Gastrocnemius medialis (tissue), 4 donors: ENCODE measurements at regions not wholly inside any gene's neighbourhood (a gene's known extent, or its start where the extent isn't known, plus 50 kb on each side); places are given as distances from the start of the nearest gene placed in this dataset.

Experiments
- ATAC-seq, 2 donors: fragments of 150-250 bp; one replicate each; pipeline ENCODE4 v1.9.1; 2016
- DNase-seq, 2 donors: peaks; one replicate each; pipeline ENCODE4 v3.0.0-alpha.2; 2019
- H3K27ac ChIP-seq, 4 donors: fragments of 200-600 bp; sonication (generic); 1 replicate in 1 of 4; 2 replicates in 3 of 4; pipeline ENCODE4 v1.5.1; 2016 to 2018; ENCODE audit warnings: mild to moderate bottlenecking in 2 of 4, moderate library complexity in 1 of 4
- H3K27me3 ChIP-seq, 3 donors: fragments of 200-600 bp; sonication (generic) in 2 of 3; 1 replicate in 1 of 3; 2 replicates in 2 of 3; pipeline versions ENCODE4 v1.5.1 to v1.6.0; 2016 to 2019; ENCODE audit warnings: mild to moderate bottlenecking in 1 of 3, moderate library complexity in 1 of 3
- H3K36me3 ChIP-seq, 2 donors: fragments of 200-600 bp; sonication (generic) in 1 of 2; one replicate each; pipeline ENCODE4 v1.5.1; 2017 to 2018
- H3K4me1 ChIP-seq, 2 donors: fragments of 200-600 bp; sonication (generic) in 1 of 2; one replicate each; pipeline ENCODE4 v1.5.1; 2016 to 2017; ENCODE audit warnings: mild to moderate bottlenecking in 2 of 2
- H3K4me3 ChIP-seq, 4 donors: fragments of 200-600 bp; sonication (generic) in 3 of 4; 1 replicate in 1 of 4; 2 replicates in 3 of 4; pipeline ENCODE4 v1.5.1; 2016 to 2019; ENCODE audit warnings: mild to moderate bottlenecking in 2 of 4
- H3K9me3 ChIP-seq, 3 donors: fragments of 200-600 bp; sonication (generic) in 2 of 3; 1 replicate in 1 of 3; 2 replicates in 2 of 3; pipeline ENCODE4 v1.5.1; 2016 to 2019
- POLR2A ChIP-seq, 2 donors: fragments of 450-650 bp; IDR thresholded peaks; one replicate each; pipeline ENCODE4 v1.6.1; 2017; ENCODE audit warnings: antibody characterized with exemption in 2 of 2, mild to moderate bottlenecking in 2 of 2, moderate library complexity in 2 of 2
- in situ Hi-C, 4 donors: fragments of 200-750 bp; cut with MboI; loops; one replicate each; pipeline versions ENCODE4 v1.15.0 to v1.8.0; 2017; ENCODE audit warnings: low sequenced_read_pairs in 4 of 4
- intact Hi-C: fragments of 100-400 bp; cut with DNase I; formaldehyde crosslinking; loops from one replicate; pipeline ENCODE4 v1.15.1; 2023; ENCODE audit warnings: low total_unique reads
- TF ChIP-seq, protein P1 (sequence below), 5 experiments: fragments of 450-650 bp in 3 of 5; fragments of 200-600 bp in 2 of 5; sonication (generic) in 2 of 5; IDR thresholded peaks in 4 of 5; conservative IDR thresholded peaks in 1 of 5; 1 replicate in 4 of 5; 2 replicates in 1 of 5; pipeline ENCODE4 v1.5.1; 2016 to 2019; ENCODE audit warnings: antibody characterized with exemption in 5 of 5, mild to moderate bottlenecking in 3 of 5, moderate library complexity in 3 of 5

DNA sequence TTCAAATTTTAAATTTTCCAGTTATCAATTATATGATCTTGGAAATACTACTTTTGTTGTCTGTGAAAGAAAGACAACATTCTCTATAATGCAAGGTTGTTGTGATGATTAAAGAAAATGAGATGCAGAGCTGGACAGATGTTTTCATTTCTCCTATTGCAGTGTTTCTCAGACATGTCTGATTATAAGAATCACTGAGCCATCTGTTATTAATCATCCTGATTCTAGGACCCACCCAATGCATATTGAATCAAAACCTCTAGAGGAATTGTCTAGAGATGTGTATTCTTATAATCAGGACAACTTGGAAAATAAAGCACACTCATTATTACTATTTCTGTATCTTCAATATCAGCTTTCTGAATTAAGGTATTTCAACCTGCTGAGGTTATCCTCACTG, 121.1 kb upstream of the ASTN2 start:
- ATAC-seq (no peak), DNase-seq (no peak)
- Histone ChIP-seq H3K27me3 (no peaks in the 10 kb centered on the region), H3K27ac (no peak overlapping the region), H3K4me3 (no peak overlapping the region), H3K36me3 (no peaks in the 10 kb centered on the region), H3K4me1 (no peaks in the 10 kb centered on the region), H3K9me3 (no peaks in the 10 kb centered on the region)
- intact Hi-C loops, result no loop called here
- TF ChIP-seq, protein P1, sequence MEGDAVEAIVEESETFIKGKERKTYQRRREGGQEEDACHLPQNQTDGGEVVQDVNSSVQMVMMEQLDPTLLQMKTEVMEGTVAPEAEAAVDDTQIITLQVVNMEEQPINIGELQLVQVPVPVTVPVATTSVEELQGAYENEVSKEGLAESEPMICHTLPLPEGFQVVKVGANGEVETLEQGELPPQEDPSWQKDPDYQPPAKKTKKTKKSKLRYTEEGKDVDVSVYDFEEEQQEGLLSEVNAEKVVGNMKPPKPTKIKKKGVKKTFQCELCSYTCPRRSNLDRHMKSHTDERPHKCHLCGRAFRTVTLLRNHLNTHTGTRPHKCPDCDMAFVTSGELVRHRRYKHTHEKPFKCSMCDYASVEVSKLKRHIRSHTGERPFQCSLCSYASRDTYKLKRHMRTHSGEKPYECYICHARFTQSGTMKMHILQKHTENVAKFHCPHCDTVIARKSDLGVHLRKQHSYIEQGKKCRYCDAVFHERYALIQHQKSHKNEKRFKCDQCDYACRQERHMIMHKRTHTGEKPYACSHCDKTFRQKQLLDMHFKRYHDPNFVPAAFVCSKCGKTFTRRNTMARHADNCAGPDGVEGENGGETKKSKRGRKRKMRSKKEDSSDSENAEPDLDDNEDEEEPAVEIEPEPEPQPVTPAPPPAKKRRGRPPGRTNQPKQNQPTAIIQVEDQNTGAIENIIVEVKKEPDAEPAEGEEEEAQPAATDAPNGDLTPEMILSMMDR (IDR thresholded peaks at IDR 0.05 in 4 of 5, conservative IDR thresholded peaks at IDR 0.05 in 1 of 5), result no peak
- TF ChIP-seq POLR2A (IDR thresholded peaks at IDR 0.05), result no peak
- in situ Hi-C loops, result no loop called here

DNA sequence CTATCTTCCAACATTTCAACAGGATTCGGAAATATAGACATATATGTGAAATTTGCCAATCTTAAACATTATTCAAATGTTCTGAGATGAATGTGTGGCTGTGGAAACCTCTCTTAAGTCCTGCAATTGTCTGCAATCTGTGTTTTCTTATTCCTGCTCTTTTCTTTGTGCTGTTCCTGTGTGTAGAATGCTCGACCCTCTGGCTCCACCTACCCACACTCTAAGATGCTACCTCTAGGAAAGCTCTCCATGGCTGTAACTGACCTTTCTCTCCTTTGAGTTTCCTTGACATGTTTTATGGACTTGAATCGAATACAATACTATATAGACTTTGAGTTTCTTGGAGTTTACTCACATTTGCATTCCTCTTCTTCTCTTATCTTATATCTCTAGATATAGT, 120.6 kb upstream of the ASTN2 start:
- DNase-seq, result no peak
- intact Hi-C loops (no loop called here), in situ Hi-C loops (no loop called here)
- Histone ChIP-seq H3K4me1 (no peaks in the 10 kb centered on the region), H3K27me3 (no peaks in the 10 kb centered on the region), H3K9me3 (no peaks in the 10 kb centered on the region), H3K4me3 (no peak overlapping the region), H3K27ac (no peak overlapping the region), H3K36me3 (no peaks in the 10 kb centered on the region)
- ATAC-seq, result no peak
- TF ChIP-seq POLR2A (IDR thresholded peaks at IDR 0.05), result no peak
- TF ChIP-seq, protein P1 (IDR thresholded peaks at IDR 0.05 in 4 of 5, conservative IDR thresholded peaks at IDR 0.05 in 1 of 5), result no peak

DNA sequence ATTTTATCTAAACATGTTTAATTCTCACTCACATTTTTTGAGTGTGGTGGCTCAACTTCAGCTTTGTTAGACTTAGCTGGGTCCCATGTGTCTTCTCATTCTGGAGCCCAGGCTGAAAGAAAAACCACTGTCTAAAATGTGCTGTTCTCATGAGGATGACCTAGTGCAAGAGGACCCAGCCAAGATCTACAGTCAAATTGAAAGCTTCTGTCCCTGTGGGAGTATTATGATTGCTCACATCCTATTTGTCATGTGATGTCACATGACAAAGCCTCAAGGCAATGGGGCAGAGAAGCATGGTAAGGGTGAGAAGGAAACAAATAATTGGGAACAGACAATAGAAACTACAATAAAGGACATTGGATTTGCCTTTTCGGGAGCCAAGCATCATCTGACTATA, 113.4 kb upstream of the ASTN2 start:
- in situ Hi-C loops (no loop called here), intact Hi-C loops (no loop called here)
- TF ChIP-seq, protein P1 (IDR thresholded peaks at IDR 0.05 in 4 of 5, conservative IDR thresholded peaks at IDR 0.05 in 1 of 5), result no peak
- no peak for TF ChIP-seq POLR2A (IDR thresholded peaks at IDR 0.05)
- Histone ChIP-seq H3K9me3 (peaks cover 0 to 2% (median 0%) of the 10 kb centered on the region in 3 donors), H3K4me1 (no peaks in the 10 kb centered on the region), H3K27me3 (no peaks in the 10 kb centered on the region), H3K27ac (no peak overlapping the region), H3K4me3 (no peak overlapping the region), H3K36me3 (no peaks in the 10 kb centered on the region)
- ATAC-seq (no peak), DNase-seq (no peak)

DNA sequence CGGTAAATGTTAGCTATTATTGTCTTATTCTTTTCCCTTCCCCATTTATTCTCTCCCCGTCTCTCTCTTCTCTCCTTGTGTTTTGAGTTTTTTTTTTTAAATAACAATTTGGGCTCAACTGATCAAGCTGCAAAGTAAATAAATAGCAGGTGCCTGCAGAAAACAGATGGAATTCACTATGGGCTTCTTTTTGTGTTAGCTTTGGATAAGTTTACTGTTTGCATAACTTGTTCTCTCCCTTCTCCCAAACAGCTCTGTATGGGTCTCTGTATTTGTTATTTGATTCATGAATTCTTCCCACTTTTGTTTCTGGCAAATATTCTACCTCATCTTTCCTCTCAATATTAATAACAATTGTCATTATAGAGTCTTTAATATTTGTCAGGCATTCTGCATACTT, 111.8 kb upstream of the ASTN2 start:
- in situ Hi-C loops, result no loop called here
- Histone ChIP-seq H3K27ac (no peak overlapping the region), H3K9me3 (peaks cover 0 to 2% (median 0%) of the 10 kb centered on the region in 3 donors), H3K27me3 (no peaks in the 10 kb centered on the region), H3K4me3 (no peak overlapping the region), H3K4me1 (no peaks in the 10 kb centered on the region), H3K36me3 (no peaks in the 10 kb centered on the region)
- intact Hi-C loops, result no loop called here
- ATAC-seq (no peak), DNase-seq (no peak)
- no peak for TF ChIP-seq POLR2A (IDR thresholded peaks at IDR 0.05)
- TF ChIP-seq, protein P1 (IDR thresholded peaks at IDR 0.05 in 4 of 5, conservative IDR thresholded peaks at IDR 0.05 in 1 of 5), result no peak

DNA sequence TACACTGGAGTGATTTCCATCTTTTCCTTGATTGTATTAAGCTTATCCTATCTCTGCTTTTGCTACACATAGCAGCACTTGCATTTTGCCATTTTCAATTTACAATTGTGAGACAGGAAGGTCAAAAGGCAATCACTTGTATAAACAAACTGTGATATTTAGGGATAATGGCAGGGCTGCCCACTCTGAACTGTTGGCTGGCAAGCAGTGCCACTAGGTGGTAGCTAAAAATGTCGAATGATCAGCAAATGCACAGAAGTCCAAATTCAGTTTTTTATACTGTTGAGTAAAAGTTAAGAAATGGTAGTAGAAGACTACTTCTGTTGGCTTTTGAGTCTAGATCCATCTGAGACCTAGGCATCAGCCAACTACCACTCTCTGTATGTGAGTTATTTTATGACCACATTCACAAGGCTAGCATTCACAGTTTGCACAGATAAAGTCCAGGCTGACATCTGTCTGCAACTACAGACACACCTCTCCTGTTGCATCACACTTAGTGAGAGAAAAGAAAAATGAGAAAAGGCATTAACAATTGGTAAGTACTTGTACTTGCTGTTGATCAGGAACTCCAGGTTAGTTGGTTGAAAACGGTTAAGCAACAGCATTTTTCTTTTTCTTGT, 108.8 kb upstream of the ASTN2 start:
- DNase-seq (no peak), ATAC-seq (no peak)
- TF ChIP-seq, protein P1 (IDR thresholded peaks at IDR 0.05 in 4 of 5, conservative IDR thresholded peaks at IDR 0.05 in 1 of 5), result no peak
- TF ChIP-seq POLR2A (IDR thresholded peaks at IDR 0.05), result no peak
- Histone ChIP-seq H3K9me3 (peaks cover 0 to 2% (median 0%) of the 10 kb centered on the region in 3 donors), H3K36me3 (no peaks in the 10 kb centered on the region), H3K27me3 (no peaks in the 10 kb centered on the region), H3K4me3 (no peak overlapping the region), H3K27ac (no peak overlapping the region), H3K4me1 (no peaks in the 10 kb centered on the region)
- intact Hi-C loops, result no loop called here
- in situ Hi-C loops, result no loop called here
